ENCODE measurements at regions not wholly inside any gene's neighbourhood (a gene's known extent, or its start where the extent isn't known, plus 50 kb on each side); places are given as distances from the start of the nearest gene placed in this dataset.

- H3K4me3 ChIP-seq (replicated peaks; ENCODE audit: low read depth, low read length): no peak overlapping the region
- no peak for DNase-seq (ENCODE audit: low read depth)
- no peak for TF ChIP-seq CTCF (IDR thresholded peaks at IDR 0.05; ENCODE audit: low read length, missing control alignments)
Observed at GRCh38 chr2:136510244-136510643, 255.1 kb upstream of the THSD7B start.

- no peak for DNase-seq (ENCODE audit: low read depth)
- TF ChIP-seq CTCF (IDR thresholded peaks at IDR 0.05; ENCODE audit: low read length, missing control alignments): no peak
- H3K4me3 ChIP-seq (replicated peaks; ENCODE audit: low read depth, low read length): no peak overlapping the region
Observed at GRCh38 chr2:136505462-136505861, 259.9 kb upstream of the THSD7B start.

DNA sequence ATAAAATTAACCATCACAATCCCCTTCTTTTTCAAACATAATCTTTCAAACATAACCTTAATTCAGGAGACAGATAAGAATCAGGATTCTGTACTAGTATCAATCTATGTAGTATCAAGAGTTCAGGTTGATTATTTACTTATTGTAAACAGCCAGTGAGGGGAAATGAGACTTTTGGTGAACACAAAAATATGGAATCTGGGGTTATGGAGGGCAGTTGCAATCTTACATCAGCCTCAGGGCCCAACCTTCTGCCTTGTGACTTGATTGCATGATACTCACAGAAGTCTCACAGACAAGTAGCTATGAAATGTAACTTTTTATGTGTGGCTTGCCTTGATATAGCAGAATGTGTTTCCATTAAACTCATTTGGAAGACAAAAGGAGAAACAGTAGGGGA, 262.7 kb upstream of the THSD7B start:
- DNase-seq (ENCODE audit: low read depth): no peak
- TF ChIP-seq CTCF (IDR thresholded peaks at IDR 0.05; ENCODE audit: low read length, missing control alignments): no peak
- H3K4me3 ChIP-seq (replicated peaks; ENCODE audit: low read depth, low read length): no peak overlapping the region

DNA sequence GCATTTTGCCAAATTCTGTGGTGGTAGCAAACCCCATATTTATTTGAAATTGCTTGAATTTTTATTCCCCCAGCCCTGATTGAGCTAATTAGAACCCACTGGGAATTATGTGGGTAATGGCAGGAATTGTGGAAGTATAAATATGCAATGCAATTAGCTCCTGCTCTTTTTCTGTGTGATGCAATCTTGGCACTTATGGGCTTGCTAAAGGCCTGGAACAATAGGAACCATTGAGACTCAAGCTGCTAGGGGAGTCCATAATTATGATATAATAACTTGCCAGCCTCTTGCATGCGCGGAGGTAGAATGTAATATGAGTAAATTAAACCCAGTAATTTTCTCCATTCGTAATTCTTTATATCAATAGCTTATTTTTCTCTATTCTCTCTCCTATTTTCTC, 267.6 kb upstream of the THSD7B start:
- H3K4me3 ChIP-seq (replicated peaks; ENCODE audit: low read depth, low read length): no peak overlapping the region
- DNase-seq (ENCODE audit: low read depth): no peak
- no peak for TF ChIP-seq CTCF (IDR thresholded peaks at IDR 0.05; ENCODE audit: low read length, missing control alignments)

GRCh38 chr2:136496966-136497365, 268.4 kb upstream of the THSD7B start:
- no peak for TF ChIP-seq CTCF (IDR thresholded peaks at IDR 0.05; ENCODE audit: low read length, missing control alignments)
- no peak for DNase-seq (ENCODE audit: low read depth)
- H3K4me3 ChIP-seq (replicated peaks; ENCODE audit: low read depth, low read length): no peak overlapping the region

- no peak for DNase-seq (ENCODE audit: low read depth)
- no peak overlapping the region for H3K4me3 ChIP-seq (replicated peaks; ENCODE audit: low read depth, low read length)
- no peak for TF ChIP-seq CTCF (IDR thresholded peaks at IDR 0.05; ENCODE audit: low read length, missing control alignments)
Observed at GRCh38 chr2:136495636-136496035, 269.7 kb upstream of the THSD7B start.

- TF ChIP-seq CTCF (IDR thresholded peaks at IDR 0.05; ENCODE audit: low read length, missing control alignments): no peak
- DNase-seq (ENCODE audit: low read depth): no peak
- no peak overlapping the region for H3K4me3 ChIP-seq (replicated peaks; ENCODE audit: low read depth, low read length)
Observed at GRCh38 chr2:136492901-136493300, 272.4 kb upstream of the THSD7B start.
